ENCODE measurements at regions not wholly inside any gene's neighbourhood (a gene's known extent, or its start where the extent isn't known, plus 50 kb on each side); places are given as distances from the start of the nearest gene placed in this dataset.

- DNase-seq (no peak), ATAC-seq (no peak)
- TF ChIP-seq CTCF (IDR thresholded peaks at IDR 0.05) = no peak
- no peaks in the 10 kb centered on the region for H3K9me3 ChIP-seq
- H3K4me1 ChIP-seq (ENCODE audit: low read depth) = peaks cover 18% of the 10 kb centered on the region
- intact Hi-C loops (cut with DNase I, micrococcal nuclease) = no loop called here
- no peak overlapping the region for H3K4me3 ChIP-seq
- H3K36me3 ChIP-seq (ENCODE audit: low read depth) = no peaks in the 10 kb centered on the region
Observed at GRCh38 chr7:86964973-86965726, 94.3 kb downstream of the ELAPOR2 start.

GRCh38 chr7:86963599-86964230, 95.7 kb downstream of the ELAPOR2 start:
- intact Hi-C loops (cut with DNase I, micrococcal nuclease) = no loop called here
- no peak for DNase-seq
- no peak for TF ChIP-seq CTCF (IDR thresholded peaks at IDR 0.05)

DNA sequence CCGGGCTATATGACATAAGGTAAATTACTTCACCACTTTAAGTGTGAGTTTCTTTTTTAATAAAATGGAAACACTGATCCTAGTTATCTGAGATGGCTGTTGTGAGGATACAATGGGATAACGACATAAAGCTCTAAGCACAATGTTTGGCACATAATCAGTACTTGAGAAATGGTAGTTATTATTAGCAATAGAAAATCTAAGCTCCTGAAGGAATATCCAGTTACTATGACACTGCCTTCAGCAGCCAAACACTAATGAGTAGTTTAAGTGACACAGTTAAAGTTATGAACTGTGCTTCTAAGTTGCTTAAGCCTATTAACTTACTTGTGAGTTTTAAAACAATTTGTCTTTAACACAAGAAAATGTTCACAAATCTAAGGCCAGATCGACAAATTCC, 96.8 kb downstream of the ELAPOR2 start:
- intact Hi-C loops (cut with DNase I, micrococcal nuclease) = no loop called here
- no peak for ATAC-seq
- H3K4me3 ChIP-seq = no peak overlapping the region
- peaks cover 4% of the 10 kb centered on the region for H3K4me1 ChIP-seq (ENCODE audit: low read depth)
- H3K9me3 ChIP-seq = no peaks in the 10 kb centered on the region
- DNase-seq = no peak
- no peaks in the 10 kb centered on the region for H3K36me3 ChIP-seq (ENCODE audit: low read depth)
- TF ChIP-seq CTCF (IDR thresholded peaks at IDR 0.05) = no peak

More at GRCh38 chr7:86963599-86964230, 95.7 kb downstream of the ELAPOR2 start:
- Histone ChIP-seq H3K4me1 (ENCODE audit: low read depth) (peaks cover 12% of the 10 kb centered on the region), H3K9me3 (no peaks in the 10 kb centered on the region), H3K4me3 (no peak overlapping the region), H3K36me3 (ENCODE audit: low read depth) (no peaks in the 10 kb centered on the region)
- no peak for ATAC-seq

DNA sequence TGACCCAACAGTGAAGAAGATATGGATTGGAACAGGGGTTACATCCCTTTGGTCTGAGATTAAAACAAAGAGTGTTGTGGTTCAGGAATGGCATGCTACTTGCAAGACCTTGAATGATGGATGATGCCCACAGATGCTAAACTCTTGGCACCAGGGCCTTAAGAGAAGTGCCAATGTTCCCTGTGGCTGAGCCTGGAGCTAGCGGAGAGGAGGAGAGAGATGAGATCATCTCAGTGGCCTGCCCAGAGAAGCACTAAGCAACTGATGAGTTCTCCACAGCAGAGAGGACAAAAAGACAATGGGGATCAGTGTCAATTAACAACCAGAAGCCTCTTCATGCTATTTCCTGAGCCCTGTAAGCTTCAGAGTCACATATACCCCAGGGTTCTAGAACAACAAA, 97.8 kb downstream of the ELAPOR2 start:
- H3K36me3 ChIP-seq (ENCODE audit: low read depth) = no peaks in the 10 kb centered on the region
- intact Hi-C loops (cut with DNase I, micrococcal nuclease) = no loop called here
- peaks cover under 1% of the 10 kb centered on the region for H3K4me1 ChIP-seq (ENCODE audit: low read depth)
- no peak for ATAC-seq
- no peak for TF ChIP-seq CTCF (IDR thresholded peaks at IDR 0.05)
- H3K4me3 ChIP-seq = no peak overlapping the region
- no peaks in the 10 kb centered on the region for H3K9me3 ChIP-seq
- DNase-seq = no peak

GRCh38 chr7:86958380-86958779, 101.1 kb downstream of the ELAPOR2 start:
- Histone ChIP-seq H3K4me3 (no peak overlapping the region), H3K9me3 (no peaks in the 10 kb centered on the region), H3K36me3 (ENCODE audit: low read depth) (no peaks in the 10 kb centered on the region), H3K4me1 (ENCODE audit: low read depth) (no peaks in the 10 kb centered on the region)
- peak in 2 of 3 donors; percentile 35 to 46 for DNase-seq
- TF ChIP-seq CTCF (IDR thresholded peaks at IDR 0.05) = no peak
- intact Hi-C loops (cut with DNase I, micrococcal nuclease) = no loop called here
- peak; percentile 76 for ATAC-seq
